ENCODE measurements at regions not wholly inside any gene's neighbourhood (a gene's known extent, or its start where the extent isn't known, plus 50 kb on each side); places are given as distances from the start of the nearest gene placed in this dataset.

GRCh38 chr11:109885006-109885405, 208.2 kb upstream of the ZC3H12C start:
- TF ChIP-seq POLR2A (IDR thresholded peaks at IDR 0.05; ENCODE audit: low read depth) (no peak), CTCF (IDR thresholded peaks at IDR 0.05) (no peak), EP300 (IDR thresholded peaks at IDR 0.05) (no peak), POLR2AphosphoS5 (IDR thresholded peaks at IDR 0.05) (no peak)

All from esophagus muscularis mucosa (tissue), 4 donors.